Muscle of back (tissue), 3 donors: ENCODE measurements at regions not wholly inside any gene's neighbourhood (a gene's known extent, or its start where the extent isn't known, plus 50 kb on each side); places are given as distances from the start of the nearest gene placed in this dataset.

Experiments
- DNase-seq, 3 donors: peaks; one replicate each; pipeline versions ENCODE4 v3.0.0 to v3.0.0-alpha.2; 2013

DNA sequence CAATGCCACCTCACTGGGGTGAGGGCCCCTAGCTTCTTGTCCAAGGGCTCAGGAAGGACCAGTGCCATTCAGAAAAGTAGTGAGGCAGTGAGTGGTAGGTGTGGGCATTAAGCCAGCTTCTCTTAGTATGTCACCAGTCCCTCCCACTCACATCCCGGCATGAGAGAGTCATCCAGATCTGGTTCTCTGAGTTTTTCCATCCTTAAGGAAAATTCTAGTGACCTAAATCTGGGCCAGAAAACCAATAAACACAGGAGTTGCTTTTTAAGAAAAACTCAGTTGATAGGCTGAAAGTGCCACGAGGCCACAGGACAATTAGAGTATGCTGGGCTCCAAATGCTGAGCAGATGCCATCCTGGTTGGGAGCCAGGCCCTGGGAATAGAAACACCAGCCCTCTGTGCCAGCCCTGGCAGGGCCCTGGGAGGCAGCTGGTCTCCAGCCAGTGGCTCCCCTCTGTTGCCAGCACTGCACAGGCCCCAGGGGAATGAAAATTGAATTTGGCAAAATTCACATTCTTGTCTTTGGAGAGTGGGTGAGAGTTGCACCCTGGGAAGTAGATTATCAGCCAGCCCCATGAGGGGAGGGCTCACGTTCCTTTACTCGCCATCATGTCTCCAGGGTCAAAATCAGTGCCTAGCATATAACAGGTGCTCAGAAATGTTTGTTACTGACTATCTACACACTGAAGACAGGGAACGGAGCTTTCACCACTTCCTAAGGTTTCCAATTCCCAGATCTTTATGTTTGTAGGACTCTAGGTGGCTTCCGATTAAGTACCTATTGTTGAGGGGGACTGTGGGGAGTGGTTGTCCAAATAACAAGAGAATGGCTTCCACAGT lies 52.8 kb downstream of the FAM43A start:
- peak in 2 of 3 donors; percentile 43 to 56 for DNase-seq

DNA sequence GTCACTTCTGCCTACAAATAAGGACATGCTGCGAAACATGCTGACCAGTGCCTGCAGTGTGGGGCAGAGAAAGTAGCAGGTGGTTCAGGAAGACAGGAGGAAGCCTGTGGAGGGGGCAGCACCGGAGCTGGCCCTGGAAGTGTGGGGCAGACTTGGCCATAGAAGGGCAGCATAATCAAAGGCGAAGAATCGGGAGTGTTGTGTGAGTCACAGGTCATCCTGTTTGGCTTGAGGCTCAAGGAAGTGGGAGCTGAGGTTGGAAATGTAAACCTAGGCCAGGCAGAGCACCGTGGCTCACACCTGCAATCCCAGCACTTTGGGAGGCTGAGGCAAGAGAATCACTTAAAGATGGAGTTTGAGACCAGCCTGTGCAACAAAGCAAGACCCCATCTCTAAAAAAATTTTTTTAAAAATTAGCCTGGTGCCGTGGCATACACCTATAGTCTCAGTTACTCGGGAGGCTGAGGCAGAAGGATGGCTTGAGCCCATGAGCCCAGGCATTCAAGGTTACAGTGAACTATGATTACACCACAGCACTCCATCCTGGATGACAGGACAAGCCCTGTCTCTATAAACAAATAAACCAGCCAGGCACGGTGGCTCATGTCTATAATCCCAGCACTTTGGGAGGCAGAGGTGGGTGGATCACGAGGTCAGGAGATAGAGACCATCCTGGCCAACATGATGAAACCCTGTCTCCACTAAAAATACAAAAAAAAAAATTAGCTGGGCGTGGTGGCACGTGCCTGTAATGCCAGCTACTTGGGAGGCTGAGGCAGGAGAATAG lies 54.0 kb downstream of the FAM43A start:
- no peak for DNase-seq

DNA sequence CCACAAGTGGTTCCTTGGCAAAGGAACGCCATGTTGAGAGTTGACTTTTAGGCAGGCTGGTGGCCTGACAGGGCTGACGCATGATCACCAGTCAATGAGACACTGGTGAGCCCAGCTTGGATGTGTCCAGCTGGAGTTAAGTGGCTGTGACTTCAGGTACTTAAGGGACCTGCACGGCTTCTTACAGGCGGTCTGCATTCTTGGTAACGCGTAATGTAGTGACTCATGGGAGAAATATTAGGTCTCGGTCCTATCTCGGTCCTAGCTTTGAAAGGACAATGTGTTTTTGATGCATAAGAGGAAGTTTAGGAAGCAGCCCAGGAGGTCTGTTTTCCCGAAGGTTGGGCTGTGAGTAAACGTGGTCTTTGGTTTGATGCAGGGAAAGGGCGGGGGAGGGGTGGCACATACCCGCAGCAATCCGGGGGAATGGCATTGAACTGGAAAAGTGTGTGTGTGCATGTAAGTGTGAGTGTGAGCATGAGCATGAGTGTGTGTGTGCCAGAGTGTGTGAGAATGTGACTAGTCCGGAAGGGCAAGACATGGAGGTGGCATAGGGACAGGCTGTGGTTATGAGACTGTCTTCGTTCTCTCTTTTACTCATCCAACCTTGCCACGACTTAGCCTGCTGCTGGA lies 55.3 kb downstream of the FAM43A start:
- DNase-seq: peak in 1 of 3 donors; percentile 43

DNA sequence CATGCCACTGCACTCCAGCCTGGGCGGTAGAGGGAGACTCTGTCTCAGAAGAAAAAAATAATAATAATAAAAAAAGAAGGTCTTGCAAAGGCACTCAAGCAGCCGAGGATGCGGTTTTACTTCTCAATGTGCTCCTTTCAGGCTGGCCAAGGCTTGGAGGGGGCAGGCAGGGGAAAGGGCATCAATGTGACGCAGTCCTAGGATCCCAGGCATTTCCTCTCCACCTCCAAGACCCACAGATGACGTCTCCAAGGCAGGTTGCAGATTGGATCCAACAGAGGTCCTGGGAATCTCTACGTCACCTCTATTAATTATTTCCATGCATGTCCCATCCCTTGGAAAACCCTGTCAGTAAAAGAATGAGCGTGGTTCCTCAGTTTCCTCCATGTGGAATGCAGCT lies 56.2 kb downstream of the FAM43A start:
- DNase-seq: no peak

DNA sequence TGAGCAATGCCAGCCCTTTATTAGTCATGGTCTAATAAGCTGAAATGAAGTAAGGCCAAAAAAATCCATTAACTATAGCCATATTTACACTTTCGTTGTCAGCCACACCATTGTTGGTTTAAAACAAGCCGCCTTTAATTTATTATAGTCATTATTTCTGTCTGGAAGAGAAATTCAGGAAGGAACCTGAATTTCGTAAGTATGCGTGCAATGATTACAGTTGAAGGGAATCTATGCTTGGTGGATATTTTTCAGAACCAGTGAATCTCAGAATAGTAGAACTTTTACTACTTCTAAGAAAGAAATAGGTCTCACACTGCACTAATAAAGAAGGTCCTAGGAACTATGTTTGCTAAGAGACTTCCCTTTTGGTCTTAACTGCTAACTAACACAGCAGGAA lies 59.1 kb downstream of the FAM43A start:
- no peak for DNase-seq

DNA sequence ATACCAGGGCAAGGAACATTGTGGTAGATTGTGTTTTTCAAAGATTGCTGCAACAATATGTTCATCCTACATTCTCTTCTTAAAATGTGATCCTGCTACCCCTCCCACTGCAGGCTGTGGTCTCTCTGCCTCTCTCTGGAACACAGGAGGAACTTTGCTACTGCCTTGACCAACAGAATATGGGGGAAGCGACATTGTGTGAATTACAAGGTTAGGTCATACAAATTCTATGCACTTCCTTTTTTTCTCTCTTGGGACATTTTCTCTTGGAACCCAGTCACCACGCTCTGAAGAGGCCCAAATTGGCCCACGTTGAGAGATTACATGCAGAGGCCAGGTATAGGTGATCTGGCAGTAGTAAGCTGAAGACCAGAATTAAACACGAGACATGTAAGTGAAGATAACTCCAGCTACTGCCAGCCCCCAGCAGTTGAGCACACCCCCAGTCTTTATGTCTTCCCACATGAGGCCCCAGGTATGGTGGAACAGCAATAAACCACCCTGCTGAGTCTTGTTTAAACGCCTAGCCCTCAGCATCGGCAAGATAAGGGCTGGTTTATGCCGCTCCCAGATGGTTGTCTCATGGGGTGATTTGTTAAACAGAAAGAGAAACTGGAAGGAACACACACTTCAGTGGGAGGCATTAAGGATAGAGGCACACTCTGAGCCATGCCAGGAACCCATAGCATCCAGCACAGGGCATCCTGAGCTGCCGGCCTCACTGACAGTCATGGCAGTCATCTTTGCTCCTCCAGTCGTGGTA lies 59.9 kb downstream of the FAM43A start:
- no peak for DNase-seq

DNA sequence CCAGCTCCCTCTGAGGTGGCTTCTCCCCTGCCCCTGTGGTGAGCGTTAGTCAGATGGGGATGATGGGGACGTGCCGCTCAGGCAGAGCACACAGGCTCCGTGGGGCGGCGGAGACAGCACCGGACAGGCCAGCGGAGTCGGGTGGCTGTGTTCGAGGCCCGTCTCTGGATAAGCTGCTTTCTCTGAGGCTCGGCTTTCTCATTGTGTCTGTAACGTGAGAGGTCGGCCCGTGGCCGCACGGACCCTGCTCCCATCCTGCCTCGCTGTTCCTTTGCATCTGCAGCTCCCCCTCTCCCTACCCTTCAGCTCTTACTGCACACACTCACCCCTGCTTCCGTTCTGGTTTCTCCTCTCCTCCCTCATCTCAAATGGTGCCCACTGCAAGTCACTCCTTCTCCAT lies 62.5 kb downstream of the FAM43A start:
- no peak for DNase-seq

DNA sequence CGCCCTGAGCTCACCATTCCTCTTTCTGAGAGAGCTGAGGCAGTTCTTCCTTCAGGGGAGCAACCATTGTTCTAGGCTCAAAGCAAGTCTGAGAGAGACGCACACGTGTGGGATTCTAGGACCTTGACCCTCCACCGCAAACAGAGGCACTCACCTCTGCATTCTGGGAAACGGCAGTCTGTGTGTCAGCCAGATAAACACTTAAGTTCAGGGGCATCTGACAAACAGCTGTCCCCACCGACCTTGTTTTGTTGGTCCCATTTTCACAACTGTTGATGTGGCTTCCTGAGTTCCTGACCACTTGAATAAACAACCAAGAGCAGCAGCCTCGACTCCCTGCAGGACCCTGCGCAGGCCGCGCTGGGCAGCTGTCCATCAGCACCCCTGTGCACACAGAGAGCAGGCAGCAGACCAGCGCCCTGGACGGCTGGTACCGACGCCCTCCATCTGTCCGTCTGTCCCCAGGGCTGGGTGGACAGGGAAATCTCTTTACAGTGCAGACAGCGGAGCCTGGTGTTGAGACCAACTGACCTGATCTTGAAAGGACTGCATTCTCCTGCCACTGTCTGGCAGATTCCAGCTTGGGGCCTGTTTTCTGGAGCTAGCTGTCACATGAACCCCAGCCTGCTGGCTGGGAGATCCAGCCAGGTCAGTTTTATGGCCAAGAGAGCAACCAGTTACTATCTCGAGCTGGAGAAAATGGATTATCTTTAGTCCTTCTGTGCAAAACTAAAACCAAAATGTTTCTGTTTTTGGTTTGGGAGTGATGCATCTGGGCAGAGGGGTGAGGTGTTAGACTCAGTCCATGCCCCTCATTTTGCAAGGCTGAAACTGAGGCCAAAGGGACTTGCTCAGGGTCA lies 64.2 kb downstream of the FAM43A start:
- DNase-seq: peak in 1 of 3 donors; percentile 21

DNA sequence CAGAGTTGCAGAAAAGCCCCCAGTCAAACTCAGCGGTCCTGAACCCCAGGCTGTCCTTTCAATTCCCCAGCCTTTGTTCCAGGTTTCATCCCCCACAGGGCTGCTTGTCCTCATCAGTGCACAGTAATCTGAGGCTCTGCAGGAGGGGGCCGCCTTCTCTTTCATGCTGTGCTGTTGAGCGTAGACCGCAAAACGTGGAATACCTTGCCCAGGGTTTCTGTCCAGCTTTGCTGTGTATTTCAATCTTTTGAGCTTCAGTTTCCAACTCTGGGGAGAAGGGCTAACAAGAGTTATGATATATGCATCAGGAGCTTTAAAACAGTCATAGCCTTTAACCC lies 64.8 kb downstream of the FAM43A start:
- no peak for DNase-seq

DNA sequence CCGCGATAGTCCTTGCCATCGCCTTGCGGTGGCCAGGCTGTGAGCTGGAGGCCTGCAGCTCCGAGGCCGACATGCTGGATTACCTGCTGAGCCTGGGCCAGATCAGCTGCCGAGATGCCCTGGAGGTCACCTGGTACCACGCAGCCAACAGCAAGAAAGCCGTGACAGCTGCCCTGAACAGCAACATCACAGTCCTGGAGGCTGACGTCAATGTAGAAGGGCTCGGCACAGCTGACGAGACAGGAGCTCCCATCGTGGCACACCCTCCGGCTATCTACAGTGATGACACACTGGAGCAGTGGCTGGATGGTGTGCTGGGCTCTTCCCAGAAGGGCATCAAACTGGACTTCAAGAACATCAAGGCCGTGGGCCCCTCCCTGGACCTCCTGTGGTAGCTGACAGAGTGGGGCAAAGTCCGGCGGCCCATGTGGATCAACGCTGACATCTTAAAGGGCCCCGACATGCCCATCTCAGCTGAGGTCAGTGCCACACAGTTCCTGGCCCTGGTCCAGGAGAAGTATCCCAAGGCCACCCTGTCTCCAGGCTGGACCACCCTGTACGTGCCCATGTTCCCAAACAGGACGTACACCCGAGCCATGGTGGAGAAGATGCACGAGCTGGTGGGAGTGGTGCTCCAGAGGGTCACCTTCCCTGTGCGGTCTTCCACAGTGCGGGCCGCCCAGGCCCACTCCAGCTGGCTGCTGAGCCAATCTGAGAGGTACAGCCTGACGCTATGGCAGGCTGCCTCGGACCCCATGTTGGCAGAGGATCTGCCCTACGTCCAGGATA lies 70.2 kb downstream of the FAM43A start:
- DNase-seq: no peak

DNA sequence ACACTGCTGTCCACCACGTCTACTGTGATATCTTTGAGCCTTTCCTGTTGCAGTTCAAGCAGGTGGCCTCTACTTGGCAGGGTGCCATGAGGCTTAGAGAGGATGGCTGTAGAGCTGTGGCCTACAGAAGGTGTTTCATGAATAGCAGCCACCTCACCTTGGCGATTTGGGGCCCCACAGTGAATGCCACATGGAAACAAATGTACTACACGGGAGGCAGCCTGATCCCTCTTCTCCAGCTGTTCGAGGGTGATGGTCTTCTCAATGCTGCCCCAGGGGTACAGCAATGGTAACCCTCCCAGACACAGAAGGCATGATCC lies 70.7 kb downstream of the FAM43A start:
- no peak for DNase-seq

DNA sequence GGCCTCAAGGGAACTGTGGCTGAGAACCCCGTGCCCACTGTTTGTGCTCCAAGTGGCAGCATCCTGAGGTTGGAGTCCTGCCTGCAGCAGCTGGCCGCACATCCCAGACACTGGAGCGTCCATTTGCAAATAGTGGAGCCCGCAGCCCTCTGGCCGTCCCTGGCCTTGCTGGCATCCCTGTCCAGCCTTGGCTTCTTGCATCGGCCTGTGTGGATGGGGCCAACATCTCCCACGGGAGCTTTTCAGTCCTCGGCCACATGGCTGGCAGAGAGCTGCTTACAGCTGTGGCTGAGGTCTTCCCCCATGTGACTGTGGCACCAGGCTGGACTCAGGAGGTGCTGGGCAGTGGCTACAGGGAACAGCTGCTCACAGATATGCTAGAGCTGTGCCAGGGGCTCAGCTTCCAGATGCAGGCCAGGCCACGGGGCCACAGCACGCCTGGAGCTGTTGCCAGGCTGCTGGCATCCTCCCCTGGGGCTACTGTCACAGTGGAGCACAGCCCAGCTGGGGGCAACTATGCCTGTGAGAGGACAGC lies 71.2 kb downstream of the FAM43A start:
- DNase-seq: peak in 2 of 3 donors; percentile 42 to 78

DNA sequence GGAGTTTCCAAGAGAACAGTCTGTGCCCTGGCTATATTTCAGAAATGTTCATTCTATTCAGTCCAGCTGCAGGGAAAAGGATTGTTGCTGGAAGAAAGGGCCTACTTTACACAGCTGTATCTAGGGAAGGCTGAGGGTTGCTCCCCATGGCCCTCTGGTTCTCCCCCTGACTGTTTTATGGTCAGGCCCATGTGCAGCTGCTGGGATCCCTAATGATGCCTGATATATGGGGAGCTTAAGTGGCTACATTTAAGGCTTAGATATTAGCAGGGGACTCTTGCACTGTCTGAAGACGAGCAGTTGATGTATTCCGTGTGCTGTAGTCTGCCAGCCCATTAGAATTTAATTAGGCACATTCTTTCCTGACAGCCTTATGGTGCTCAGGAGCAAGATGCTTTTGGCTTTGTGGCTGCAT lies 72.0 kb downstream of the FAM43A start:
- peak; percentile 69 to 95 (median 85) for DNase-seq

DNA sequence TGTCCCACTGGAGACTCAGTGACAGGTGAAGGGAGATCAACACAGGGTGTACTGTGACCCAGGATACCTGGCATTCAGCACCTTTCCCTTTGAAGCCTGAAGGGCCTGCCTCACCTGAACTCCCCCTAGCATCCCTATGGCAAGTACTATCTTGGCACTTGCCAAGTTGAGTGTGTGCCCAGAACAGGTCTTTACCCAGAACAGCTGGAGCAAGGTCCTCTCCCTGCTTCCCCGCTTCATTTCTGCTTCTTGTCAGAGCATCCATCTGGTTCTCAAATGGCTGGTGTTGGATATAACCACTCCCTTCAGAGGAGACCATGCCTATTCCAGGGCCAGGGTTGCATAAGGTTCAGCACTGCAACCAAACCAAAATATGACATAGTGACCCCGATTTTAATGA lies 73.0 kb downstream of the FAM43A start:
- DNase-seq: no peak

DNA sequence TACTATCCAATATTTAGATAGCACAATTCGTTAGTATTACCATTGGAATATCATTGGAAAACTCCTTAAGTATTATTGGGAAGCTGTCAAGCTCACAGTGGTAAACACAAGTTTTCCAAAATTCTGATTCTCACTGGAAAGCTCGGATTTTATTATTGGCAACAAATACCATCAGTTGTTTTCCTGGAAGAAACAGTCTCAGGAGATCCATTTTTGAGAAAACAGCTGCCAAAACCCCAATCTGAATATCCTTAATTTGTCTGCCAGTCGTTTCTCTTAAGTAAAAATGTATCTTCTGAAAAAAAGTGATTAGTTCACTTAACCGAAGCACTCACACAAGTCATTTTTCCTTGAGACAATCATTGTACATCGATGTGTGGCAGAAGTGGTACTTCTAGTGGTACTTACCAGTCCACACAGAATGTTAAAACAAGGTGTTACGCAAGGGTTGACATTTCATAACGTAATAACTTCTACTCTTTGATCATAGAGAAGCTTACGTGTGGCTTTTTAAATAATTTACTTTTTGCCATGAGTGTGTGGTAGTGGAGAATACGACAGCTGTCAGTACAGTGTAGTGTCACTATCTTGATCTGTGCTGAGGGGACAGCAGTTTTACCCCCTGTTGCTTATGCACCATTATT lies 74.9 kb downstream of the FAM43A start:
- DNase-seq: peak in 1 of 3 donors; percentile 67

DNA sequence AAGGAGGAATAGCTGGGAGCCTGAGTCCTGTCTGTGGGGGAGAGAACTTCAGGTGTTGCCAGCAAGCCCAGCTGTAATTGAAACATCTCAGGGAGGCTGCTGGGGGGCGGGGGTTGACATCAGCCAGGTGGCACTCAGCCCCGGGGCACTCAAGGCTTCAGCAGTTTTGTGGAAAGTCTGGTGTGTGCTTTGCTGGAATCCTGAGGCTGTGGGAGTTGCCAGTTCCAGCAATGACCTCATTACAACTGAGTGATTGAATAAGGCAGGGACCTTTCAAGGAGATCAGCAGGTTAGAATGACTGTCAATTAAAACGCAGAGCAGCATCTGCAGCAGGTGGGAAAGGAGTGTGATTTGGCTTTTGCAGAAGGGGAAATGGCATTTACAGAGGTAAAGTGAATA lies 75.7 kb downstream of the FAM43A start:
- peak in 1 of 3 donors; percentile 73 for DNase-seq

DNA sequence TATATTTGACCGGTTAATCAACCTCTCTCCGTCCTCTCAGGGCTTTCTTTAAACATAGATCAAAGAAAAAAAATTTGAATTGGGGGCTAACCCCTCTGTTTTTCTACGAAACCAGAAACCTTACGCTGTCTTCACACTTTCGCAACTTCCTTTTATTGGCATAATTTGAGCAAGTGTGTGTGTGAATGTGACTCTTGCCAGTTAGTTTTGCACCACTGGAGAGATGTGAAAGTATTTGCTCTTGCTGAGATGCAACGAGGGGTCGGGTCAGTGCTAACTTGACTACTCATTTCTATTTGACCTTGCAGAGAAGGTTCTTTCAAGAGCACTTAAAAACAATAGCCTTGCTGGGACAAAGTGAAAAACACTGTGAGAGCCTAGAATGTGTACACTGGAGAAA lies 81.2 kb downstream of the FAM43A start:
- DNase-seq: no peak

DNA sequence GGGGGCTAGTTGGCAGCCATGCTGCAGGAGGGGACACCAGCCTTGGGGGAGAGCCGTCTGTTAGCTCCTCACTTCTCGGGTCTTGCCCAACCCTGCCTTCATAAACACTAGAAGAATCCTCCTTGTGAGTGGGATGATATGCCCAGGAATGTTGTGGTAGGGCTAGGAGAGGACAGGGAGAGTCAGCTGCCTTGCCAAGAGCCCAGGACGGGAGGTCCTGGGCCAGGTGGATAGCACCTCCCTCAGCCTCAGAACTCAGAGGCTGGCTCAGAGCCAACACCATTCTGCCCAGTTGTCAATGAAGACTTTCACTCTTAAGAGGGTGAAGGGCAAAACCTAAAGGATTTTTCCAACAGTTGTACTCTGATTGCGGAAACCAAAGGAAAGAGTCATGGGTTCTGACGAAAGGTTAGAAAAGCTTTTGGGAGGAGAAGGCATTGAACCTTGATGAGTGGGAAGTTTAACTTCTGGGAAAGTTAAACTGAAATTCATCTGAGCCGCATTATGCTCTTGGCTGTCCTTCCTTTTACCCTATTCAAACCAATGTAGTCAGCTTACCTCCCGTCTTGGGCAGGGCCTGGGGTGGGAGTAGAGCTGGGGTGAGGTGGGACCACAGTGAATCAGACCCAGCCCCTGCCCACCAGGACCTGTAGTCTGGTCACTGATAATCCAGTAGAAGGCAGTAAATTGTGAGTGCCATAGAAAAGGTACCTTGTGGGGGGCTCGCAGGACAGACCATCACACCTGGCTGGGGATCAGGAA lies 81.9 kb downstream of the FAM43A start:
- no peak for DNase-seq

DNA sequence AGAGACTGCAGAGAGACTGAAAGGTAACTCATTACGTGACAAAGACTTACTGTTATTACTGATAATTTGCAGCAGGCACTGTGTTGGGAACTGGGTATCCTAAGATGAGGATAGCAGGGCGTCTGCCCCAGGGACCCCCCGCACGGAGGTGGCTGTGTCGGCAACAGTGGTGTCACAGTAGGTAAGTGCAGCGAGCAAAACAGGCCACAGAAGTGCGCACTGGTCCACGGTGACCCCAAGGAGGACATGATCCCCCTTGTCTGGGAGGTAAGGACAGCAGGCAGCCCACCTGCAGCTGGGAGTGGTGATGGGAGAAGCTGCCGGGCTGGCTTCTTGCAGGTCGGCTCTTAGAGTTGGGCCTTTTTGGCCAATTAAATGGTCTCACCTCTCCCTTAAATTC lies 82.9 kb downstream of the FAM43A start:
- DNase-seq: no peak
